ENCODE measurements at regions not wholly inside any gene's neighbourhood (a gene's known extent, or its start where the extent isn't known, plus 50 kb on each side); places are given as distances from the start of the nearest gene placed in this dataset.

GRCh38 chr2:138902239-138902871 is 122.2 kb upstream of the NXPH2 start:
- no peak for DNase-seq

GRCh38 chr2:138901530-138901929 is 121.3 kb upstream of the NXPH2 start:
- Mint-ChIP-seq H3K4me3 (ENCODE audit: unreplicated experiment) (no peak overlapping the region), H3K36me3 (ENCODE audit: unreplicated experiment) (no peaks in the 10 kb centered on the region), H3K27ac (ENCODE audit: unreplicated experiment) (no peak overlapping the region), H3K4me1 (ENCODE audit: low read depth, unreplicated experiment) (no peaks in the 10 kb centered on the region), H3K9me3 (ENCODE audit: unreplicated experiment) (no peaks in the 10 kb centered on the region), H3K27me3 (ENCODE audit: unreplicated experiment) (no peaks in the 10 kb centered on the region)
- no peak for DNase-seq
- TF ChIP-seq CTCF (IDR thresholded peaks at IDR 0.05; ENCODE audit: partially characterized antibody, unreplicated experiment), result no peak

More at GRCh38 chr2:138902239-138902871, 122.2 kb upstream of the NXPH2 start:
- no peaks in the 10 kb centered on the region for H3K27me3 Mint-ChIP-seq (ENCODE audit: unreplicated experiment)
- no peak overlapping the region for H3K4me3 Mint-ChIP-seq (ENCODE audit: unreplicated experiment)
- no peaks in the 10 kb centered on the region for H3K36me3 Mint-ChIP-seq (ENCODE audit: unreplicated experiment)
- H3K27ac Mint-ChIP-seq (ENCODE audit: unreplicated experiment), result no peak overlapping the region
- H3K4me1 Mint-ChIP-seq (ENCODE audit: low read depth, unreplicated experiment), result no peaks in the 10 kb centered on the region
- H3K9me3 Mint-ChIP-seq (ENCODE audit: unreplicated experiment), result no peaks in the 10 kb centered on the region
- TF ChIP-seq CTCF (IDR thresholded peaks at IDR 0.05; ENCODE audit: partially characterized antibody, unreplicated experiment), result no peak

GRCh38 chr2:138898855-138899254 is 118.7 kb upstream of the NXPH2 start:
- no peak overlapping the region for H3K4me3 Mint-ChIP-seq (ENCODE audit: unreplicated experiment)
- no peaks in the 10 kb centered on the region for H3K27me3 Mint-ChIP-seq (ENCODE audit: unreplicated experiment)
- no peaks in the 10 kb centered on the region for H3K4me1 Mint-ChIP-seq (ENCODE audit: low read depth, unreplicated experiment)
- H3K9me3 Mint-ChIP-seq (ENCODE audit: unreplicated experiment), result no peaks in the 10 kb centered on the region
- DNase-seq, result no peak
- H3K36me3 Mint-ChIP-seq (ENCODE audit: unreplicated experiment), result no peaks in the 10 kb centered on the region
- TF ChIP-seq CTCF (IDR thresholded peaks at IDR 0.05; ENCODE audit: partially characterized antibody, unreplicated experiment), result no peak
- H3K27ac Mint-ChIP-seq (ENCODE audit: unreplicated experiment), result no peak overlapping the region

GRCh38 chr2:138897274-138897673 is 117.1 kb upstream of the NXPH2 start:
- no peak overlapping the region for H3K27ac Mint-ChIP-seq (ENCODE audit: unreplicated experiment)
- no peaks in the 10 kb centered on the region for H3K9me3 Mint-ChIP-seq (ENCODE audit: unreplicated experiment)
- no peaks in the 10 kb centered on the region for H3K36me3 Mint-ChIP-seq (ENCODE audit: unreplicated experiment)
- H3K4me1 Mint-ChIP-seq (ENCODE audit: low read depth, unreplicated experiment), result no peaks in the 10 kb centered on the region
- no peak for TF ChIP-seq CTCF (IDR thresholded peaks at IDR 0.05; ENCODE audit: partially characterized antibody, unreplicated experiment)
- H3K27me3 Mint-ChIP-seq (ENCODE audit: unreplicated experiment), result no peaks in the 10 kb centered on the region
- no peak overlapping the region for H3K4me3 Mint-ChIP-seq (ENCODE audit: unreplicated experiment)
- no peak for DNase-seq

GRCh38 chr2:138893746-138894145 is 113.6 kb upstream of the NXPH2 start:
- H3K27me3 Mint-ChIP-seq (ENCODE audit: unreplicated experiment), result peaks cover 2% of the 10 kb centered on the region
- H3K36me3 Mint-ChIP-seq (ENCODE audit: unreplicated experiment), result peaks cover 7% of the 10 kb centered on the region
- H3K4me3 Mint-ChIP-seq (ENCODE audit: unreplicated experiment), result no peak overlapping the region
- TF ChIP-seq CTCF (IDR thresholded peaks at IDR 0.05; ENCODE audit: partially characterized antibody, unreplicated experiment), result no peak
- no peak for DNase-seq
- no peaks in the 10 kb centered on the region for H3K4me1 Mint-ChIP-seq (ENCODE audit: low read depth, unreplicated experiment)
- no peak overlapping the region for H3K27ac Mint-ChIP-seq (ENCODE audit: unreplicated experiment)
- H3K9me3 Mint-ChIP-seq (ENCODE audit: unreplicated experiment), result no peaks in the 10 kb centered on the region

All from glutamatergic neuron (in vitro differentiated cells).